ENCODE measurements at regions not wholly inside any gene's neighbourhood (a gene's known extent, or its start where the extent isn't known, plus 50 kb on each side); places are given as distances from the start of the nearest gene placed in this dataset.
"Not testable (repeated sequence)": the region's sequence is repeated elsewhere in the genome, so short reads cannot be mapped to it uniquely, and the experiment has no call there.

DNA sequence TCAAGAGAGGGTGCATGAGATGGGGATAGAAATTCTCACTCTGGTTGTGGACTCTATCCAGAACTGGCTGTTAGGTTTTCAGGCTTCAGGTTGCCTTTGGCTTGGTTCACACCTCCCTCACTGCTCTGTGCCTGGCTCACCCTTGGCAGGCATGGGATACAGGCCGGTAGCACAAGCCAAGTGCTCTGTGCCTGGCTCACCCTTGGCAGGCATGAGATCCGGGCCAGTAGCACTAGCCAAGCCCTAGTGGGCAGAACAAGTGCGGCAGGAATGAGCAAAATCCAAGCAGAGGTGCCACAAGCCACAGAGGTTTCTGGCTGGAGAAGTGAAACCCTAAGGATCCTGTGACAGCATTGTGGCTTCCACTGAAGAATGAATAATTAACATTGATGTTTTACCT lies 1642.3 kb downstream of the C4orf33 start:
- no peaks in the 10 kb centered on the region for H3K36me3 ChIP-seq
- H3K4me1 ChIP-seq: no peaks in the 10 kb centered on the region
- H3K27me3 ChIP-seq: no peaks in the 10 kb centered on the region
- no peak for DNase-seq
- H3K27ac ChIP-seq: no peak overlapping the region
- H3K4me3 ChIP-seq (replicated peaks in 1 of 3): no peak overlapping the region
- TF ChIP-seq, protein P1, sequence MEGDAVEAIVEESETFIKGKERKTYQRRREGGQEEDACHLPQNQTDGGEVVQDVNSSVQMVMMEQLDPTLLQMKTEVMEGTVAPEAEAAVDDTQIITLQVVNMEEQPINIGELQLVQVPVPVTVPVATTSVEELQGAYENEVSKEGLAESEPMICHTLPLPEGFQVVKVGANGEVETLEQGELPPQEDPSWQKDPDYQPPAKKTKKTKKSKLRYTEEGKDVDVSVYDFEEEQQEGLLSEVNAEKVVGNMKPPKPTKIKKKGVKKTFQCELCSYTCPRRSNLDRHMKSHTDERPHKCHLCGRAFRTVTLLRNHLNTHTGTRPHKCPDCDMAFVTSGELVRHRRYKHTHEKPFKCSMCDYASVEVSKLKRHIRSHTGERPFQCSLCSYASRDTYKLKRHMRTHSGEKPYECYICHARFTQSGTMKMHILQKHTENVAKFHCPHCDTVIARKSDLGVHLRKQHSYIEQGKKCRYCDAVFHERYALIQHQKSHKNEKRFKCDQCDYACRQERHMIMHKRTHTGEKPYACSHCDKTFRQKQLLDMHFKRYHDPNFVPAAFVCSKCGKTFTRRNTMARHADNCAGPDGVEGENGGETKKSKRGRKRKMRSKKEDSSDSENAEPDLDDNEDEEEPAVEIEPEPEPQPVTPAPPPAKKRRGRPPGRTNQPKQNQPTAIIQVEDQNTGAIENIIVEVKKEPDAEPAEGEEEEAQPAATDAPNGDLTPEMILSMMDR (IDR thresholded peaks at IDR 0.05): no peak
- intact Hi-C loops (cut with DNase I): no loop called here
- 83 to 90% methylated on average over 3 of the region's 3 CpGs for WGBS, 2 donors
- no peaks in the 10 kb centered on the region for H3K9me3 ChIP-seq

DNA sequence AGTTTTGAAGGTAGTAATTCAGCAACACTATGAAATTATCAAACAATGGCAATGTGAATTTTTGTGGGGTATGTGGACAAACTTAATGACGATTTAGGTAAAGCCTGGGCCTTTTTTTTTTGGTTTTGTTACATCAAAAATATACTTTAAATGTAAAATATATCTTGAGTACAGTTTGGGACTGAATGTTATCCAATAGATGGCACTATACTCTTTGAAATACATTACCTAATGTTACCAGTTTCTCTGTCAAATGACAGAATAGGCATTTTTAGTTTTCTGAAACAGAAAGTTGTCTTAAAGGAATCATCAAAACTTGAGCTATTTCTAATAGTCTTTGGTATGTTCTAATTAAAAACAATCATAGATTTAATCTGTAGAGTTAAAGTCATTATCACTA lies 1651.9 kb downstream of the C4orf33 start:
- intact Hi-C loops (cut with DNase I): no loop called here
- 11 to 19% methylated on average over 1 of the region's 1 CpG for WGBS, 2 donors
- H3K27ac ChIP-seq: no peak overlapping the region

GRCh38 chr4:130753926-130754325 lies 1658.0 kb downstream of the C4orf33 start:
- WGBS, 2 donors: 91 to 93% methylated on average over 2 of the region's 2 CpGs
- Histone ChIP-seq H3K36me3 (no peaks in the 10 kb centered on the region), H3K27ac (no peak overlapping the region), H3K27me3 (no peaks in the 10 kb centered on the region), H3K4me1 (no peaks in the 10 kb centered on the region), H3K4me3 (replicated peaks in 1 of 3) (no peak overlapping the region), H3K9me3 (no peaks in the 10 kb centered on the region)
- intact Hi-C loops (cut with DNase I): no loop called here
- DNase-seq: no peak
- no peak for TF ChIP-seq POLR2A (IDR thresholded peaks at IDR 0.05)
- TF ChIP-seq, protein P1 (IDR thresholded peaks at IDR 0.05): no peak

More for the DNA sequence above, 1651.9 kb downstream of the C4orf33 start:
- H3K27me3 ChIP-seq: no peaks in the 10 kb centered on the region
- H3K9me3 ChIP-seq: no peaks in the 10 kb centered on the region
- TF ChIP-seq, protein P1 (IDR thresholded peaks at IDR 0.05): no peak
- H3K4me1 ChIP-seq: no peaks in the 10 kb centered on the region
- H3K4me3 ChIP-seq (replicated peaks in 1 of 3): no peak overlapping the region
- no peak for DNase-seq
- H3K36me3 ChIP-seq: no peaks in the 10 kb centered on the region

DNA sequence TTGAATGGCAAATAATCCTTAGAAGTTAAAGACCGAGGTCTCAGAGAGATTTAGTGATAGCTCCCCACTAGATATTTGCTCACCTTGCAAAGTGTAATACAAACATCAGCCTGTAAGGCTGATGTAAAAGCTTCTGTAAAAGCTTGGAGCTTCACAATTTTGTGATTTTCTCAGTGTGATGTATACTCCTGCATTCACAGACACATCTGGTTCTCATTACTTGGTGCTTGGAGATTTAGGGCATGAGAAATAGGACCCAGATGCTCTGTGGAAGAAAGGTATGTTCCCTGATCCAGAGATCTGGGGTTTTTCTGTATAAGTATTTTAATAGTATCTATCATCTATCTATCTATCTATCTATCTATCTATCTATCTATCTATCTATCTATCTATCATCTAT lies 1664.3 kb downstream of the C4orf33 start:
- Histone ChIP-seq H3K27ac (no peak overlapping the region), H3K4me3 (replicated peaks in 1 of 3) (no peak overlapping the region), H3K27me3 (no peaks in the 10 kb centered on the region), H3K9me3 (no peaks in the 10 kb centered on the region), H3K36me3 (no peaks in the 10 kb centered on the region), H3K4me1 (no peaks in the 10 kb centered on the region)
- 26 to 59% methylated on average over 1 of the region's 1 CpG for WGBS, 2 donors
- no peak for TF ChIP-seq POLR2A (IDR thresholded peaks at IDR 0.05)
- TF ChIP-seq, protein P1 (IDR thresholded peaks at IDR 0.05): no peak
- intact Hi-C loops (cut with DNase I): no loop called here
- no peak for DNase-seq

DNA sequence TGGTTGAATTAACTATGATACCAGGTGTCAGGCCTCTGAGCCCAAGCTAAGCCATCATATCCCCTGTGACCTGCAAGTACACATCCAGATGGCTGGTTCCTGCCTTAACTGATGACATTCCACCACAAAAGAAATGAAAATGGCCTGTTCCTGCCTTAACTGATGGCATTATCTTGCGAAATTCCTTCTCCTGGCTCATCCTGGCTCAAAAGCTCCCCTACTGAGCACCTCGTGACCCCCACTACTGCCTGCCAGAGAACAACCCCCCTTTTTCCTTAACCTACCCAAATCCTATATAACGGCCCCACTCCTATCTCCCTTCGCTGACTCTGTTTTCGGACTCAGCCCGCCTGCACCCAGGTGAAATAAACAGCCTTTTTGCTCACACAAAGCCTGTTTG lies 1671.4 kb downstream of the C4orf33 start:
- intact Hi-C loops (cut with DNase I); H3K4me1 ChIP-seq: not testable (repeated sequence)
- WGBS, 2 donors: 87 to 92% methylated on average over 6 of the region's 6 CpGs

DNA sequence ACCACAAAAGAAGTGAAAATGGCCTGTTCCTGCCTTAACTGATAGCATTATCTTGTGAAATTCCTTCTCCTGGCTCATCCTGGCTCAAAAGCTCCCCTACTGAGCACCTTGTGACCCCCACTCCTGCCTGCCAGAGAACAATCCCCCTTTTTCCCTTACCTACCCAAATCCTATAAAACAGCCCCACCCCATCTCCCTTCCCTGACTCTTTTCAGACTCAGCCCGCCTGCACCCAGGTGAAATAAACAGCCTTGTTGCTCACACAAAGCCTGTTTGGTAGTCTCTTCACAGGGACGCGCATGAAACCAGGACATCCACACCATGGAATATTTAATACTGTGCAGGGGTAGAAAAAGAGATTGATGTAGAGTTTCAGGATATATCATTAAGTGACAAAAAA lies 1677.0 kb downstream of the C4orf33 start:
- H3K36me3 ChIP-seq; intact Hi-C loops (cut with DNase I); H3K27me3 ChIP-seq; H3K4me3 ChIP-seq (replicated peaks in 1 of 3); H3K9me3 ChIP-seq; H3K27ac ChIP-seq; DNase-seq; H3K4me1 ChIP-seq: not testable (repeated sequence)
- 77 to 81% methylated on average over 3 of the region's 3 CpGs for WGBS, 2 donors

More for the DNA sequence above, 1671.4 kb downstream of the C4orf33 start:
- H3K4me3 ChIP-seq (replicated peaks in 1 of 3); H3K27me3 ChIP-seq; DNase-seq; H3K9me3 ChIP-seq; H3K36me3 ChIP-seq; H3K27ac ChIP-seq: not testable (repeated sequence)
